Uterus (tissue), 3 donors: ENCODE measurements at regions not wholly inside any gene's neighbourhood (a gene's known extent, or its start where the extent isn't known, plus 50 kb on each side); places are given as distances from the start of the nearest gene placed in this dataset.

Experiments
- DNase-seq, 2 donors: peaks; one replicate each; pipeline ENCODE4 v3.0.0-alpha.2; 2019 to 2020
- H3K27ac ChIP-seq, 2 donors: fragments of 200-600 bp; sonication (generic); 1 replicate in 1 of 2; 2 replicates in 1 of 2; pipeline ENCODE4 v1.5.1; 2016 to 2018
- H3K27me3 ChIP-seq, 2 donors: fragments of 200-600 bp; sonication (generic); one replicate each; pipeline ENCODE4 v1.5.1; 2018 to 2019; ENCODE audit warnings: control low read depth in 1 of 2
- H3K36me3 ChIP-seq, 2 donors: fragments of 200-600 bp; sonication (generic); one replicate each; pipeline ENCODE4 v1.5.1; 2019; ENCODE audit warnings: control low read depth in 1 of 2
- H3K4me1 ChIP-seq, 2 donors: fragments of 200-600 bp; sonication (generic); one replicate each; pipeline ENCODE4 v1.5.1; 2018 to 2019; ENCODE audit warnings: control low read depth in 1 of 2
- H3K4me3 ChIP-seq, 2 donors: fragments of 200-600 bp; sonication (generic); 1 replicate in 1 of 2; 2 replicates in 1 of 2; pipeline ENCODE4 v1.5.1; 2018 to 2019; ENCODE audit warnings: mild to moderate bottlenecking in 1 of 2
- H3K9me3 ChIP-seq, 2 donors: fragments of 200-600 bp; sonication (generic); one replicate each; pipeline ENCODE4 v1.5.1; 2019; ENCODE audit warnings: control low read depth in 1 of 2
- POLR2A ChIP-seq, 2 donors: fragments of 450-650 bp; IDR thresholded peaks; one replicate each; pipeline ENCODE4 v1.6.1; 2016; ENCODE audit warnings: antibody characterized with exemption in 2 of 2, mild to moderate bottlenecking in 1 of 2, moderate library complexity in 1 of 2
- intact Hi-C: fragments of 100-400 bp; cut with DNase I; formaldehyde crosslinking; loops from one replicate; pipeline ENCODE4 v1.15.1; 2023; ENCODE audit warnings: low total_unique reads
- TF ChIP-seq, protein P1 (sequence below), 4 experiments: fragments of 200-600 bp in 2 of 4; fragments of 450-650 bp in 2 of 4; sonication (generic) in 2 of 4; IDR thresholded peaks; one replicate each; pipeline ENCODE4 v1.5.1; 2016 to 2019; ENCODE audit warnings: antibody characterized with exemption in 4 of 4, mild to moderate bottlenecking in 2 of 4, moderate library complexity in 1 of 4
- donor health status: DM: yes; HTN: yes; CAD: no.

DNA sequence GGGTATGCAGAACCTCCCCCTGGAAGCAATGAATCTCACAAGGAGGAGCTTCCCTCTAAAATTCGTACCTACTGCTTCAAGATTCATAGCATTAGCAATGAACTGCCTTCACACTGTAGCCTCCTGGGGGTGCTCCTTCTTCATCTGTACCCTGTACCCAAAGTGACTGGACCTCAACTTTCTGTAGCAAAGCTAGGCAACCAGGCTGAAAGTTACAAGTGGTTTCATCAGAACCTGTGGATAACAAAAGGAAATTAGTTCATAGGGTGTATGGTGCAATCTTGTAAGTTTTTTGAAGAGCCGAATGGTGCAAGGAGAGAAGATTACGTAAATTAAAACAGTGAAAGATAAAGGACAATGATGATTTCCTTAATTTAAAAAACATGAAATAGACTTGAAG lies 1541.7 kb upstream of the FLRT2 start:
- Histone ChIP-seq H3K4me1 (no peaks in the 10 kb centered on the region), H3K27ac (no peak overlapping the region), H3K4me3 (no peak overlapping the region), H3K27me3 (no peaks in the 10 kb centered on the region), H3K9me3 (no peaks in the 10 kb centered on the region), H3K36me3 (no peaks in the 10 kb centered on the region)
- DNase-seq: no peak
- intact Hi-C loops: no loop called here
- TF ChIP-seq POLR2A (IDR thresholded peaks at IDR 0.05): no peak
- TF ChIP-seq, protein P1, sequence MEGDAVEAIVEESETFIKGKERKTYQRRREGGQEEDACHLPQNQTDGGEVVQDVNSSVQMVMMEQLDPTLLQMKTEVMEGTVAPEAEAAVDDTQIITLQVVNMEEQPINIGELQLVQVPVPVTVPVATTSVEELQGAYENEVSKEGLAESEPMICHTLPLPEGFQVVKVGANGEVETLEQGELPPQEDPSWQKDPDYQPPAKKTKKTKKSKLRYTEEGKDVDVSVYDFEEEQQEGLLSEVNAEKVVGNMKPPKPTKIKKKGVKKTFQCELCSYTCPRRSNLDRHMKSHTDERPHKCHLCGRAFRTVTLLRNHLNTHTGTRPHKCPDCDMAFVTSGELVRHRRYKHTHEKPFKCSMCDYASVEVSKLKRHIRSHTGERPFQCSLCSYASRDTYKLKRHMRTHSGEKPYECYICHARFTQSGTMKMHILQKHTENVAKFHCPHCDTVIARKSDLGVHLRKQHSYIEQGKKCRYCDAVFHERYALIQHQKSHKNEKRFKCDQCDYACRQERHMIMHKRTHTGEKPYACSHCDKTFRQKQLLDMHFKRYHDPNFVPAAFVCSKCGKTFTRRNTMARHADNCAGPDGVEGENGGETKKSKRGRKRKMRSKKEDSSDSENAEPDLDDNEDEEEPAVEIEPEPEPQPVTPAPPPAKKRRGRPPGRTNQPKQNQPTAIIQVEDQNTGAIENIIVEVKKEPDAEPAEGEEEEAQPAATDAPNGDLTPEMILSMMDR (IDR thresholded peaks at IDR 0.05): no peak

DNA sequence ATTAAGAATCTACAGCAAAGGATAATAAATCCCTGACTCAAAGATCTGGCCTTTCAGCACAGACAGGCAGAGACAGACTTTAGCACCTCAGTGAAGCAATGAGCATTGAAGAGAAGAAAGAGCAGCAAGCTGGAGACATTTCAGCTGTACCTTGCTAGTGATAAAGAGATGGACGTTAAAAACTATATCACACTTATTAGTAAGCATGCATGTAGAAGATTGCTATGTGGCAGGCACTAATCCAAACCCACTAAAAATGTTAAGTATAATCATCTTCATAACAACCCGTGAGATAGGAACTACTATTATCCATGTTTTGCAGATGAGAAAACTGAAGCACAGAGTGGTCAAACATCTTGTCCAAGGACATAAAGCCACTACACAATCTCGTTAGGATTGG lies 1538.3 kb upstream of the FLRT2 start:
- Histone ChIP-seq H3K27me3 (no peaks in the 10 kb centered on the region), H3K36me3 (no peaks in the 10 kb centered on the region), H3K27ac (no peak overlapping the region), H3K9me3 (no peaks in the 10 kb centered on the region), H3K4me1 (no peaks in the 10 kb centered on the region), H3K4me3 (no peak overlapping the region)
- intact Hi-C loops: no loop called here
- no peak for DNase-seq
- TF ChIP-seq, protein P1 (IDR thresholded peaks at IDR 0.05): no peak
- no peak for TF ChIP-seq POLR2A (IDR thresholded peaks at IDR 0.05)

DNA sequence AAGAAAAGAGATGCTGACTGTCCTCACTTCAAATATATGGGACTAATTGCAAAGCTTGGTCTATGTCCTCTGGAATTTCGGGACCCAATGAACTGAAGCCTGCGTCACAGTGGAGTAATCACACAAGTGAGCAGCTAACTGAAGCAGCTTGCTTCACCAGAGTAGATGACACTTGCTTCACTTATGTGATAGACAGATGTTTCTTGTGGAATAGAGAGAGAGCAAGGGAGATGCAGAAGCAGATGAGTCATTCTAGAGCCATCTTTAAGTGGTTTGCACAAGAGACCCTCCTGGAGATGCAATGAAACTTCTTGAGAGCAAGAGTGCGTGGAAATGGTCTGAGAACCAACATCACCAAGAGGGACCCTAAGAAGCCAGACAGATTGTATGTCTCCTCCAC lies 1537.1 kb upstream of the FLRT2 start:
- no peaks in the 10 kb centered on the region for H3K36me3 ChIP-seq
- TF ChIP-seq, protein P1 (IDR thresholded peaks at IDR 0.05): no peak
- TF ChIP-seq POLR2A (IDR thresholded peaks at IDR 0.05): no peak
- no peaks in the 10 kb centered on the region for H3K27me3 ChIP-seq
- no peaks in the 10 kb centered on the region for H3K9me3 ChIP-seq
- intact Hi-C loops: no loop called here
- no peak overlapping the region for H3K27ac ChIP-seq
- H3K4me3 ChIP-seq: no peak overlapping the region
- DNase-seq: no peak
- H3K4me1 ChIP-seq: no peaks in the 10 kb centered on the region

DNA sequence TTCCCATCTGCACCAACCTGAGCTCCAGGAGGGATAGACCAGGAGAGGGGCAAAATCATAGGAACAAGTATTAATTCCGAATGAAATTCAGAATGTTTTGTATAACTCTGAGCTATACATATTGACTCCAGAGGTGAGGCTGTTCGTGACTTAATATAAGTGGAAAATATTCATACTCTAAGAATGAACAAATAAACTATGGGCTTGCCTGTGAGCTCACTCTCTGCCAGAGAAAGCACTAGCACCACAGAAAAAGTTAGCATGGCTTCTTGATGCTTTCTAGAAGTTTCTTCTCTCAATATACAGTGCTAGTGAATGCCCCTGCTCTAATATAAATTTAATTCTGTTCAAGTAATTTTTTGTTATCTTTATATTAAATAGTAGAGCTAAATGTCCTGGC lies 1536.4 kb upstream of the FLRT2 start:
- Histone ChIP-seq H3K9me3 (no peaks in the 10 kb centered on the region), H3K27ac (no peak overlapping the region), H3K4me3 (no peak overlapping the region), H3K36me3 (no peaks in the 10 kb centered on the region), H3K27me3 (no peaks in the 10 kb centered on the region), H3K4me1 (no peaks in the 10 kb centered on the region)
- DNase-seq: no peak
- intact Hi-C loops: no loop called here
- no peak for TF ChIP-seq POLR2A (IDR thresholded peaks at IDR 0.05)
- TF ChIP-seq, protein P1 (IDR thresholded peaks at IDR 0.05): no peak

DNA sequence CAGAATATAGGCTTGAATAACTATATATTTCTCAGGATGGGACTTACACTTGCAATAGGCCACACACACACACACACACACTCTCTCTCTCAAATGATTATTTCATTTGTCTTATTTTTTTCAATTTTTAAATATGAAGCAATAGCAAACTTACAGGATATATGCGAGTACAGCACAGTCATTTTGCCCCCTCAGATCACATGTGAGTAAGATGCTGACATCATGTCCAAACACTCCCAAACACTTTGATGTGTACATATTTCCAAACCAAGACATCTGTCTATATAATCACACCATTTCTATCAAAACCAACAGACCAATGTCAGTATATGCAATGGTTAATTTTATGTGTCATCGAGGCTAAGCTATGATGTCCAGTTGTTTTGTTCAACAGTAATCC lies 1535.9 kb upstream of the FLRT2 start:
- intact Hi-C loops: no loop called here
- DNase-seq: no peak
- no peak overlapping the region for H3K4me3 ChIP-seq
- H3K27ac ChIP-seq: no peak overlapping the region
- H3K36me3 ChIP-seq: no peaks in the 10 kb centered on the region
- TF ChIP-seq, protein P1 (IDR thresholded peaks at IDR 0.05): no peak
- TF ChIP-seq POLR2A (IDR thresholded peaks at IDR 0.05): no peak
- H3K27me3 ChIP-seq: no peaks in the 10 kb centered on the region
- no peaks in the 10 kb centered on the region for H3K4me1 ChIP-seq
- no peaks in the 10 kb centered on the region for H3K9me3 ChIP-seq
